GM18499 (cell line): ENCODE measurements at regions not wholly inside any gene's neighbourhood (a gene's known extent, or its start where the extent isn't known, plus 50 kb on each side); places are given as distances from the start of the nearest gene placed in this dataset.
A peak's percentile ranks its signal among the peaks of the same experiment; 100 is the strongest.
"Not testable (repeated sequence)": the region's sequence is repeated elsewhere in the genome, so short reads cannot be mapped to it uniquely, and the experiment has no call there.

Source experiments
- ATAC-seq: cut with Tn5 transposase; IDR thresholded peaks from one replicate; pipeline ENCODE4 v1.9.1; 2021; ENCODE audit warnings: moderate number of reproducible peaks; ENCODE audit not compliant: insufficient read depth, unreplicated experiment

DNA sequence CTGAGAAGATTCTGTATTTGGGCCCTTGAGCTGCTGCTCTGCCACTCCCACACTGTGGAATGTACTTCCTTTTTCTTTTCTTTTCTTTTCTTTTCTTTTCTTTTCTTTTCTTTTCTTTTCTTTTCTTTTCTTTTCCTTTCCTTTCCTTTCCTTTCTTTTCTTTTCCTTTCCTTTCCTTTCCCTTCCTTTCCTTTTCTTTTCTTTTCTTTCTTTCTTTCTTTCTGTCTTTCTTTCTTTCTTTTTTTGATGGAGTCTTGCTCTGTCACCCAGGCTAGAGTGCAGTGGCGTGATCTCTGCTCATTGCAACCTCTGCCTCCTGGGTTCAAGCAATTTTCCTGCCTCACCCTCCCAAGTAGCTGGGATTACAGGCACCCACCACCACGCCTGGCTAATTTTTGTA, 89.8 kb downstream of the DNAAF6 start:
- ATAC-seq: not testable (repeated sequence)

DNA sequence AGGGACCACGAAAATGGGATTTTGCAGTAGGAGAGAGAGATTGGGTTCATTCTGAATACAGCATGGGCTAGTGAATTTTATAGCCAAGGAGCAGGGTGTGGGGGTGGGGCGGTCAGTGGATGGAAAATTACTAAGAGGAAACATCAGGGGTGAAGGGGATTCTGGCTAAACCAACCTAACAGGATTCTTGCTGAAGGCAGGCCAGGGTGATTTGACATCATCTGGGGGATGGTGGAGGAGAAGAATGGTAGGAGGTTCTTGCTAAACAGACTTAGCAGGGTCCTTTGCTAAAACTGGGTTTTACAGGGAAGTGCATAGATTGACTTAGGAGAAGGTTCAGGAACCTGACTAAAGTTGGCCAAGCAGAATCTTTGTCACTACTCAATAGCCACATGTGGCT, 91.9 kb downstream of the DNAAF6 start:
- no peak for ATAC-seq

DNA sequence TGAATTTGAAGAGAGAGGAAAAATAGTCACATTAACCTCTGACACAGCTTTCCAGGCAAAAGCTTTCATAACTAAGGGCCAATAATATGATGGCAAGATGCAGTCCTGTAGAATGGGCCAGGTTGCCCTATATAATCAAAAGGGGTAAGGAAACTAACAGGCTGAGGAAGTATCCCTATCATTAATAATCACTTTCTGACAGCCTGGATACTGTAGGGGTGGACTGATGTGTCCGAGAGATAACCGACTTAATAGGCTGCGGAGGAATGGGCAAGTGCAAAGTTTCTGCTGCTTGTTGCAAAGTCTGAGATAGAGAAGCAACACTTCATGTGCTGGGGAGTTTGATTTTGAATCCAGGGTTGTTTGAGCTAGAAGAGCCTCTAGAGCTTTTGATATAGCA, 94.8 kb downstream of the DNAAF6 start:
- no peak for ATAC-seq

DNA sequence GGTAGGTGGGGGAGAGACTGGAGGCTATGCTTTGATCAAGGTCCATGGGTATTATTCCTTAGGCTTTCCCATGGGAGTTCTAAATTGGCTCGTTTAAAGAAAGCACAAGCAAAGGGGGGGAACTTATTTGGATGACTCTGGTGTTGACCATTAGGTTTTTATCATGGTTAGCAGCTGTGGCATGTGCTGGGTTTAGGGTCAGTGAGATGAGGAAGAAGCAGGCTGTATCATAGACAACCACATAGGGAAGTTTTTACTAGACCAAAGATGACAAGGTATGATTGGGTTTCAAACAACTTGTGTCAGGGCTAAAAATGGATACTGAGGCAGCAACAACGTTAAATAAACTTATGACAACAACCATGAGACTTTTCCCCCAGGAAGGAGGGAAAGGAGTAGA, 97.7 kb downstream of the DNAAF6 start:
- no peak for ATAC-seq

DNA sequence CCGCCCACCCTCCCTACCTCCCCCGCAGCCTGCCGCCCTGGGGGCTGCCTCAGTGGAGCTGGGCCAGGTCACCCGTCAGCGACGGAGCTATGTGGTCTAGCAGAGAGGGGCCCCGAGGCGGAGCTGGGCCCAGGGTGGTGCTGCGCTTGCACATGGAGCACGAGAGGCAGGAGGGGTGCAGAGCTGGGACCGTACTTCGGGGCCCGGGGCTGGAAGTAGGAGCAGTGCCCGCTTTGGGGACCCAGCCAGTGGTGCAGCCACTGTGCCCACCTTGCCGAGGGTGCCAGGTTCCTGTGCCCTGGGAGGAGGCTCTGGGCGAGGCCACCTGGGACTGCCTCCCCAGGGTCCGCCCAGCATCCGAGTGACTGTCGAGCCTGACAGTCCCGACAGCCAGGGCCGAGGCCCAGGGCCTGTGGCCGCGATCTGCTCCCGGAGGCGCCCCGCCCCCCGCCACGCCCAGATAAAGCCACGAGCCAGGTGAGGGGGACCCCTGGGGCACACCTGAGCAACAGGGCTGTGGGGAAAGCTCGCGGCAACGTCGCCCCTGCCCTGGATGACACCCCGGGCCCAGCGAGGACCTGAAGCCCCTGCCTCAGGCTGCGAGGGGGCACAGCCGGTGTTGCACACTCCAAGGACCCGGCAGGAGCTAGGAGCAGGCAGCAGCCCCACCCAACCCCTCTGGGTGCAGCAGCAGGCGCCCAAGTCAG, 117.5 kb downstream of the DNAAF6 start:
- ATAC-seq: no peak

DNA sequence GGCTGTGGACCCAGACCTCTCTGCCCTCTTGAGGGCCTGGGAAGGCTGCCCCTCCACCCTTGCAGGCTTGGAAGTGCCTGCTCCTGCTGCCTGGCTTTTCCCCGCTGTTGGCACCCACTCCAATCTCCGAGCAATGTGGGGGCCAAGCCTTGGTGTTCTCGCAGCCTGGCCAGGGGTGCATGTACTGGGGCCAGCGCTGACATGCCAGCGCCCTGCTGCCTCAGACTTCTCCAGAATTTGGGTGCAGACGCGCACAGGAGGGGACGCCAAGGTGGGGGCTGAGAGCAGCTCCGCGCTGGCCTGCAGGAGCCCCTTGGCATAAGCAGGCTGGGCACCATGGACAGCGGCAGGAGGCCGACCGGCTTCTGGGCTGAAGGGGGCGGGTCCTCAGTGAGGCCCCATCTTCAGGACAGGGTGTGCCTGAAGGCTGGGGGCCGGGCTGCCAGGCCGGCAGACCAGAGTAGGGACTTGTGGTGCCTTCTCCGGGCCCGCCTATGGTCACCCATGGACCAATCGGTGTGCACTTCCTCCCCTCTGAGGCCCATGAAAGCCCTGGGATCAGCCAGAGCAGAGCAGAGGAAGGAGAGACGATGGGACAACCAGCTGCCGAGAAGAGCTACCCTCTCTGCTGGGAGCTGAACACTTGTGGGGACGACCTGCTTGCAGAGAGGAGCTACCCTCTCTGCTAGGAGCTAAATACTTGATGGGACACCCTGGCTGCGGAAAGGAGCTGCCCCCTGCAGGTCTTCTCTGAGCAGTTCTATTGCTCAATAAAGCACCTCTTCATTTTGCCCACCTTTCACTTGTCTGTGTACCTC, 118.3 kb downstream of the DNAAF6 start:
- ATAC-seq: no peak

DNA sequence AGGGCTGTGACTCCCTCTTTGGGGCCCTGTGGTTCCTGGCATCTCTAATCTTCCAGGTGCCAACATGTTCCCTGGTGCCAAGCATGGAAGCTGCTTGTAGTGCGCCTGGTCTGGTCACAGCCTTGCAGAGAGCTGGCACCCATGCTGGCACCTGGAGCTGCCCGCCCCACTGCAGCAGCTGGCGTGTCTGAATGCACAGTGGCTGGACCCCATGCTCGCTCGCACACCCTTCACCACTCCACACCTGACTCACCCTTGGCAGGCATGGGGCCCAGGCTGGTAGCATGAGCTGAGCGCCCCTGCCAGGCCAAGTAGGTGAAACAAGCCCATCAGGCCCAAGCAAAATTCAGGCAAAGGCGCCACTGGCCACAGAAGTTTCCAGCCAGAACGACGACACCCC, 119.1 kb downstream of the DNAAF6 start:
- no peak for ATAC-seq

DNA sequence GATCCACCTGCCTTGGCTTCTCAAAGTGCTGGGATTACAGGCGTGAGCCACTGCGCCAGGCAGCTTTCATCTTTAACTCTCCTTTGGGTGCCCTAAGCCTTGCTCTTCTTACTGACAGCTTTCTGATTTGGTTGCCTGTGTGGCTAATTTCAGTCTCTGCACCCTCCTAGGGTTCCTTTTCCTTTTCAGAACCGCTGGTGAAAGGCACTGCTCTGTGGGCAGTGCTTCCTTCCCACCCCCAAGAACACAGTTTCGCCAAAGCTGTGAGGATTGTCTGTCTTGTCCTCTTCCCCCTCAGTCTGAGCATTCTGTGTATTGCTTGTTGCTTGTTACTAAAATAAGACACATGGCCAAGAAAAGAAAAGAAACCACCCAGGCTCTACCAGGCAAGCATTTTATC, 101.4 kb upstream of the FRMPD3 start:
- ATAC-seq: no peak

DNA sequence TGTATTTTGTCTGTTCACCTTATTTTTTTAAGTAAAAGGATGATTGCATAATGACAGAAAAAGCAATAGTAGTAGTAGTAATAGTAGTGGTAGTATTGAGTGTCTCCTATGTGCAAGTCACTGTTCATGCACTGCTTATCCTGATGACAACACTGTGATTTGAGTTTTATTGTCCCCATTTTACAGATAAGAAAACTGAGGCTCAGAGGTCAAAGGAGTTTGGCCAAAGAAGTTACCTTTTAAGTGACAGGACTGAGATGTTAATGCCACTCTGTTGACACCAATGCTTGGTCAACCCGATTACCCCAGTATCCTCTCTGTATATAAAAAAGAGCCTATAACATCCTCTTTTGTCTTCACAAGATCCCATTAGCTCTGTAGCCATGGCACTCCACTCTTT, 100.5 kb upstream of the FRMPD3 start:
- no peak for ATAC-seq

DNA sequence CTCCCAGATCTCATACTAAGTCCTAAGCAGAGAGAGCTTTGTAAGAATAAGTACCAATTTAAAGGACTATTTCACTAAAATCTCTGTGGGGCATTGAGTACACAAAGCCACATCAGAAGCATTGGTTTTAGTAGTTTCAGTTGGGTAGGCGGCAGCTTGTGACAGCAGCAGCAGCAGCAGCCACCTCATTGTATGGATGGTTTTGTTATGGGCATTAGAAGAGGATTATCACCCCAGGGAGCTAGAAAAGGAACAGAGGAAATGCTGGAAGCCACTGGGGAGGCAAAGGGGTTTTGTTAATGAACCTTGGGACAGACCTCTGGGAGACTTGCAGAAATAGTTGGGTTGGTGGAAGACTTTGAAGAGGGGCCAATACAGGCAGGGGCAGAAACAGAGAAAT, 93.9 kb upstream of the FRMPD3 start:
- ATAC-seq: no peak

DNA sequence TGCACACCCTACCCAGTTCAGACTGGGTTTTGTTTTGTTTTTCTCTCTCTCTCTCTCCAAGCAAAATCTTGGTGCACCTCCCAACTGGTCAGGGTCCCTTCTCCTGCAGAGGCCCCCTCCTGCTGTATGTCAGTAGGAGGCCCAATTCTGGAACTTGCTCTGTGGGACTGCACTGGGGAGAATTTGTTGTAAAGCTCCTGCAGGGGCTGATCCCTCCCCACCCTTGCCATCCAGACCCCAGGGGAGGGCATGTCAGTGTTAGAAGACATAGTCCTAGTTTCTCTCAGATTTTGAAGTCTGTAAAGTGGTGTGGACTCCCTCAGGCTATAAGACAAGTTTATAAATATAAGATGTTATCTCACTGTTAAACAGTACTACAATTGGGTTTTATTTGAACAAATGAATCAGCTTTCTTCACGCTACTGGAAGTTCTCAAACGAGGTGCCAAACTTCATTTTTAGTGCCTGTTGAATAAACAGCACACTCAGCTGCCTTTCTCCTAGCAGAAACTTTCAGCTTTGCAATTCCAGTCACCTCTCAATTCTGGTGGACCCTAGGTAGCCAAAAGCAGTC, 88.6 kb upstream of the FRMPD3 start:
- ATAC-seq: no peak

DNA sequence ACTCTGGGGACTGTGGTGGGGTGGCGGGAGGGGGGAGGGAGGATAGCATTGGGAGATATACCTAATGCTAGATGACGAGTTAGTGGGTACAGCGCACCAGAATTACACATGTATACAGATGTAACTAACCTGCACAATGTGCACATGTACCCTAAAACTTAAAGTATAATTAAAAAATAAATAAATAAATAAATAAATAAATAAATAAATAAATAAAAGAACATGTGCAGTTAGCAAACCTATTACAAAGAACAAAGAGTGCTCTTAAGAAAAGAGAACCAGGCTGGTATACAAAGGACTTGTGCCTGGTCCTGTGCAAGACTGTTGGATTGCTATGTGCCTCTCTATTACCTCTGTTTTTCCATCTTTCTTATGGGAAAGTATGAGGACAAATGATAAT, 79.3 kb upstream of the FRMPD3 start:
- not testable (repeated sequence) for ATAC-seq

DNA sequence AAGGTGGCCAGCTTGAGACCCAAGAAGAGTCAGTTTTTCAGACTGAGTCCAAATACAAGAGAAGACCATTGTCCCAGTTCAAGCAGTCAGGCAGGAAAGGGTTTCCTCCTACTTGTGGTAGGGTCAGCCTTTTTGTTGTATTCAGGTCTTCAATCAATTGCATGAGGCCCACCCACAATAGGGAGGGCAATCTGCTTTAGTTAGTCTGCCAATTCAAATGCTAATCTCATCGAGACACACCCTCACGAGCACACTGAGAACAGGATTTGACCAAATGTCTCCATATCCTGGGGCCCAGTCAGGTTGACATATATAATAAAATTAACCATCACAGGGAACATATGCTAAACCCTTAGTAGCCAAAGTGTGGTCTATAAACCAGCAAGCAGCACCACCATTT, 75.3 kb upstream of the FRMPD3 start:
- no peak for ATAC-seq

DNA sequence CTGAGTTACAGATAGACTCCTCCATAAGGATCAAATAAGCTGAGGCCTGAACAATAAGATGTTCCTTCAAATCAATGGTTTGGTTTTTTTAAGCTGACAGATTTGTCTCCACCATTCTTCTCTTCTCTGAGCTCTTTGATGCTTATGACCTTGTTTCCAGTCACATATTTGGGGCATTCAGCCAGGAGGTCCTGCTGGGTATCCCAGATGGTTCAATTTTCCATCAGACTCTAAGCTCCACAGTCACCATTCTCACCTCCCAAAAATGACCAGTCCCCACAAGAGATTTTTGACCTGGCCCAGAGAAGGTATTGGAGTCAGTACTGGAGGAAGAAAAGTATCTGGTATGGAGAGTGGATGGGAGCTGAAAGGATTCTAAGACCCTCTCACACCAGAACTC, 74.6 kb upstream of the FRMPD3 start:
- ATAC-seq: no peak

DNA sequence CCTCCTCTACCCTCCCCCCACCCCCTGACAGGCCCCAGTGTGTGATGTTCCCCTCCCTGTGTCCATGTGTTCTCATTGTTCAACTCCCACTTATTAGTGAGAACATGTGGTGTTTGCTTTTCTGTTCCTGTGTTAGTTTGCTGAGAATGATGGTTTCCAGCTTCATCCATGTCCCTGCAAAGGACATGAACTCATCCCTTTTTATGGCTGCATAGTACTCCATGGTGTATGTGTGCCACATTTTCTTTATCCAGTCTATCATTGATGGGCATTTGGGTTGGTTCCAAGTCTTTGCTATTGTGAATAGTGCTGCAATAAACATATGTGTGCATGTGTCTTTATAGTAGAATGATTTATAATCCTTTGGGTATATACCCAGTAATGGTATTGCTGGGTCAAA, 73.3 kb upstream of the FRMPD3 start:
- not testable (repeated sequence) for ATAC-seq

DNA sequence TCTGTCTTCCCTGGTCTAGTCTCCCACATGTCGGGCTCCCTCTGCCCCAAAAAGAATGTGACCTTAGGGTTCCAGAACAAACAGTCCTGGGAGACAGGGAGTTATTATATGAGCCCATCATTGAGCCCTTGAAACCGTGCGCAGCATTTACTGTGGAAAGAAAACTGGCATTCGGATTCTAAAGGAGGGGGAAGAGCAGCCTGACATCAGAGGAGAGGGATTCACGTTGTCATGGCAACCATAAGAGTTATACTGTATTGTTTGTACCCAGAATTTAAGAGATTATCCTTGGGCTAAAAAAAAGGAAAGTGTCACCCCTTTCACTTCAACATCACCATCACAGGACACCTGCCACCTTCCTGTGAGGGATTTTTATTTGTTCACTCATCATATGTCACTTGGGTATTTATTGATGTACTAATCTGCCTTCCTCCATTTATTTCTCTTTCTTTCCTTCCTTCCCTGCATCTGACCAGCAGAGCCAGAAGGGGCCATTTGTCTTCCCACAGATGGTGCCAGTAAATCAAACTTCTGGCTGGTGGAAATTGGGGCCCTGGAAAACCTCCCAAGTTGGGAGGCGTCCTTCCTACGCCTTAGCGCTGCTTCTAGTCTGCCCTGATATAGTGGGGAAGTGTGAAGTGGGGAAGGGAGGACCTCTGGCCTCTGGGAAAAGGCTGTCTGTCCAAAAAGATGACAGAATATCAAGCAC, 64.9 kb upstream of the FRMPD3 start:
- ATAC-seq: no peak

DNA sequence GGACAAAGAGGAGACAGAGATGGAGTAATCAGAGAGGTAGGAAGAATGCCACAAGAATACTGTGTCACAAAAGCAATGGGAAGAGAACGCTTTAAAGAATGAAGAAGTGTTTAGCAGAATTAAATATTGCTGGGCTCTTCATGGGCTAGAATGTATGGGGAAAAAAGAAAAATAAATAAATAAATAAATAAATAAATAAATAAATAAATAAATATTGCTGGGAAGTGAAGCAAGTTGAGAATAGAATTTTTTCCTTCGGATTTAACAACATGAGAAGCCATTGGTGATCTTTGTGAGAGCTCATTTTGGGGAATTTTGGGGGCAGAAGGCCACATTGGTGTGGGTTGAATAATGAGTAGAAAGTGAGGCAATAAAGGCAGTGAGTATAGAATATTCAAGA, 59.7 kb upstream of the FRMPD3 start:
- no peak for ATAC-seq

DNA sequence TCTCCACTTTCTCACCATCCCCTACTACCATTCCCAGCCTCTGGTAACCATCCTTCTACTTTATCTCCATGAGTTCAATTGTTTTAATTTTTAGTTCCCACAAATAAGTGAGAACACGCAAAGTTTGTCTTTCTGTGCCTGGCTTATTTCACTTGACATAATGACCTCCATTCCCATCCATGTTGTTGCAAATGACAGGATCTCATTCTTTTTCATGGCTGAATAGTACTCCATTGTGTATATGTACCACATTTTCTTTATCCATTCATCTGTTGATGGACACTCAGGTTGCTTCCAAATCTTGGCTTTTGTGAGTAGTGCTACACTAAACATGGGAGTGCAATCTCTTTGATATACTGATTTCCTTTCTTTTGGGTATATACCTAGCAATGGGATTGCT, 55.8 kb upstream of the FRMPD3 start:
- not testable (repeated sequence) for ATAC-seq

DNA sequence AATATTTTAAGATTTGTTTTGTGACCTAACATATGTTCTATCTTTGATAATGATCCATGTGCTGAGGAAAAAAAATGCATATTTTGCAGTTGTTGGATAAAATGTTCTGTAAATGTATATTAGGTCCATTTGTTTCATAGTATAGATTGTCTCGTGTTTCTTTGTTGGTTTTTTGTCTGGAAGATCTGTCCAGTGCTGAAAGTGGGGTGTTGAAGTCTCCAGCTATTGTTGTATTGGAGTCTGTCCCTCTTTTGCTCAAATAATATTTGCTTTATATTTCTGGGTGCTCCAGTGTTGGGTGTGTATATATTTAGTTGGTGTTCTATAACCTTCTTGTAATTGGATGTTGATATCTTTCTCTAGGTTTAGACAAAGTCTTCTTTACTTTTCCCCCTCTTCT, 53.2 kb upstream of the FRMPD3 start:
- ATAC-seq: no peak

DNA sequence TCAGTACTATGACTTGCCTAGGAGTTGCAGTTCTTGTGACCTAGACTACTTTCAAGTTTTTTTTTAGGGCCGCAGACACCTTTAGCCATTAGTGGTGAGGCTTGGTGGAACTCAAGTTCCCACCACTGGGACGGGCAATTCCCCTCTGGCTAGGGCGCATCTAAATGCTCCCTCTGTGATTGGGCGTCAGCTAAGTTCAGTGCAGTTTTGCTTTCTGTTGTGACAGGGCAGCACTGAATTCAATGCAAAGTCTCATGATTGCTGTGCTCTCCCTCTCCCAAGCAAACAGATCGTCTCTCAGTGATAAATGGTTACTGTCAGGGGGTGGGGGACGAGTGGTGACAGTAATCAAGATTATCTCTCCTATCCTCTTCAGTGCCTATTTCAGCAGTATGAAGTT, 52.7 kb upstream of the FRMPD3 start:
- ATAC-seq: no peak

DNA sequence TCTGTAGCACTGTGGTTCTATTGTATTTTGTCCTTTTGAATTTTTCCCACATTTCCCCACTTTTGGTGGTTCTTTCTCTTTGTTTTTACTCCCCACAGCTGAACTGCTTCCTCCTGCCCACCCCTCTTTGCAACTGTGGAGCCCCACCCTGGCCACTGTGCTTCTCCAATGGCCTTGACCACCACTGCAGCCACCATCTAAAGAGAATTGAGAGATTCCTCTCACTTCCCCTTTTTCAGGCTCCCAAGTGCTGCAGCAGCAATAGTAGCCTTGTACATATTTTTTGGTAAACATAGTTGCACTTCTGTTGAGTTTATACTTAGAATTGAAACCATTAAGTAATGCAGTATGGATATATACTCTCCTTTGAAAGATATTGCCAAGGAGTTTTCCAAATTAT, 51.3 kb upstream of the FRMPD3 start:
- ATAC-seq: peak; percentile 85
